Esophagus squamous epithelium (tissue), 5 donors: ENCODE measurements at regions not wholly inside any gene's neighbourhood (a gene's known extent, or its start where the extent isn't known, plus 50 kb on each side); places are given as distances from the start of the nearest gene placed in this dataset.

Experiments used
- DNase-seq: peaks from one replicate; lab custom pipeline; 2025; lab: John Stamatoyannopoulos, UW
- H3K27ac ChIP-seq, 4 donors: fragments of 200-600 bp; sonication (generic); one replicate each; pipeline ENCODE4 v1.5.1; 2016 to 2019; ENCODE audit warnings: mild to moderate bottlenecking in 1 of 4
- H3K27me3 ChIP-seq, 4 donors: fragments of 200-600 bp; sonication (generic); 1 replicate in 3 of 4; 2 replicates in 1 of 4; pipeline versions ENCODE4 v1.5.1 to v1.6.0; 2017 to 2021; ENCODE audit warnings: antibody characterized with exemption in 1 of 4
- H3K36me3 ChIP-seq, 3 donors: fragments of 200-600 bp; sonication (generic); one replicate each; pipeline ENCODE4 v1.5.1; 2016 to 2019
- H3K4me1 ChIP-seq, 3 donors: fragments of 200-600 bp; sonication (generic); one replicate each; pipeline ENCODE4 v1.5.1; 2017 to 2019
- H3K4me3 ChIP-seq, 4 donors: fragments of 200-600 bp; sonication (generic); 1 replicate in 3 of 4; 2 replicates in 1 of 4; pipeline ENCODE4 v1.5.1; 2016 to 2019; ENCODE audit warnings: mild to moderate bottlenecking in 2 of 4, moderate library complexity in 1 of 4
- H3K9me3 ChIP-seq, 3 donors: fragments of 200-600 bp; sonication (generic); one replicate each; pipeline ENCODE4 v1.5.1; 2016 to 2019
- CTCF ChIP-seq, 6 experiments: fragments of 450-650 bp in 4 of 6; fragments of 200-600 bp in 2 of 6; sonication (generic) in 2 of 6; IDR thresholded peaks; one replicate each; pipeline ENCODE4 v1.5.1; 2016 to 2019; ENCODE audit warnings: antibody characterized with exemption in 6 of 6, mild to moderate bottlenecking in 4 of 6, moderate library complexity in 4 of 6
- POLR2A ChIP-seq, 4 donors: fragments of 450-650 bp; IDR thresholded peaks; one replicate each; pipeline ENCODE4 v1.6.1; 2017; ENCODE audit warnings: antibody characterized with exemption in 4 of 4, mild to moderate bottlenecking in 4 of 4, moderate library complexity in 3 of 4
- WGBS, 2 donors: methylation state at CpG; one replicate each; pipeline ENCODE4 v1.1.5; 2018; 5-methylcytosine and 5-hydroxymethylcytosine counted together
- intact Hi-C: fragments of 100-400 bp; cut with DNase I; formaldehyde crosslinking; loops from one replicate; pipeline ENCODE4 v1.15.0; 2022
- donor health status: DM: yes; HTN: yes; CAD: no.

DNA sequence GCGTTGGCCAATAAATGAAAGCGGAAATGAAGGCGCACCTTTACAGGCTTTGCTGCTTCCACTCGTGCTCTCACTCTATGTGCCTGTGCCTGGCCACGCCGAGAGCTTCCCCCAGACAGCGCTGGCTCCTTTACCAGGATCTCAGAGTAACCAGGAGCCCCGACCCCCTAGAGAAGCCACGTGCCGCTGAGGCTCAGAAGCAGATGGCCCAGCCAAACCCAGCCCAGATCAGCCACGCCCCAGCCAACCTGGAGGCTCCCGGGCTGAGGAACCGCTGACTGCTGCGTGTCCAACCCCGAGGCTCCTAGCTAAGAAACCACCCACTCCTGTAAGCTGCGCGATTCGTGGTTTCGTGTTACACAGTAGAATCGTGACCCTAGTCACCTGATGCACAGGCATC is 199.3 kb downstream of the NCK2 start:
- Histone ChIP-seq H3K9me3 (no peaks in the 10 kb centered on the region), H3K27ac (no peak overlapping the region), H3K36me3 (no peaks in the 10 kb centered on the region), H3K4me1 (no peaks in the 10 kb centered on the region), H3K4me3 (no peak overlapping the region), H3K27me3 (peaks cover 0 to 6% (median 0%) of the 10 kb centered on the region in 4 donors)
- intact Hi-C loops, result no loop called here
- WGBS, 2 donors, result 88 to 94% methylated on average over 11 to 17 of the region's 20 CpGs
- no peak for TF ChIP-seq POLR2A (IDR thresholded peaks at IDR 0.05)
- no peak for TF ChIP-seq CTCF (IDR thresholded peaks at IDR 0.05)
- DNase-seq, result no peak
